ENCODE measurements at regions not wholly inside any gene's neighbourhood (a gene's known extent, or its start where the extent isn't known, plus 50 kb on each side); places are given as distances from the start of the nearest gene placed in this dataset.

DNA sequence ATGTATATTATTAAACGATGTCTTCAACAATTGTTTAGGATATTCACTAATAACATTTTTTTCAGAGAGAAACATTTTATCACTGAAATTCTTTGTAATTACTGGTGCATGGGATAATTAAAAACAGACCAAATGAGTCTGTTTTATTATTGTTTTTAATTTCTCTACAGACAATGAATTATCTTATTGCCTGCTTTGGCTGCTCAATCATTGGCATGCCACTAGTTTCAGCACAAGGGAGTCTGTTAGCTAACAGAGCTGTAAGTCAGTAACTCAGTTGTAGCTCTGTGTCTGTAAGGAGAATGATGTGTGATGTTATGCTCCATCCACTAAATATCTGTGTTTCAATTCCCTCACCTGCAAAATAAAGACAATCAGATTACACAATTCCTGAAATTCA, 443.9 kb downstream of the PRR16 start:
- Histone ChIP-seq H3K27me3 (no peaks in the 10 kb centered on the region), H3K9me3 (no peaks in the 10 kb centered on the region), H3K36me3 (no peaks in the 10 kb centered on the region), H3K4me1 (peaks cover 9% of the 10 kb centered on the region), H3K4me3 (ENCODE audit: low read depth, low read length) (no peak overlapping the region)
- DNase-seq, result no peak
- TF ChIP-seq, protein P1, sequence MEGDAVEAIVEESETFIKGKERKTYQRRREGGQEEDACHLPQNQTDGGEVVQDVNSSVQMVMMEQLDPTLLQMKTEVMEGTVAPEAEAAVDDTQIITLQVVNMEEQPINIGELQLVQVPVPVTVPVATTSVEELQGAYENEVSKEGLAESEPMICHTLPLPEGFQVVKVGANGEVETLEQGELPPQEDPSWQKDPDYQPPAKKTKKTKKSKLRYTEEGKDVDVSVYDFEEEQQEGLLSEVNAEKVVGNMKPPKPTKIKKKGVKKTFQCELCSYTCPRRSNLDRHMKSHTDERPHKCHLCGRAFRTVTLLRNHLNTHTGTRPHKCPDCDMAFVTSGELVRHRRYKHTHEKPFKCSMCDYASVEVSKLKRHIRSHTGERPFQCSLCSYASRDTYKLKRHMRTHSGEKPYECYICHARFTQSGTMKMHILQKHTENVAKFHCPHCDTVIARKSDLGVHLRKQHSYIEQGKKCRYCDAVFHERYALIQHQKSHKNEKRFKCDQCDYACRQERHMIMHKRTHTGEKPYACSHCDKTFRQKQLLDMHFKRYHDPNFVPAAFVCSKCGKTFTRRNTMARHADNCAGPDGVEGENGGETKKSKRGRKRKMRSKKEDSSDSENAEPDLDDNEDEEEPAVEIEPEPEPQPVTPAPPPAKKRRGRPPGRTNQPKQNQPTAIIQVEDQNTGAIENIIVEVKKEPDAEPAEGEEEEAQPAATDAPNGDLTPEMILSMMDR (IDR thresholded peaks at IDR 0.05; ENCODE audit: low read depth, low read length), result no peak

DNA sequence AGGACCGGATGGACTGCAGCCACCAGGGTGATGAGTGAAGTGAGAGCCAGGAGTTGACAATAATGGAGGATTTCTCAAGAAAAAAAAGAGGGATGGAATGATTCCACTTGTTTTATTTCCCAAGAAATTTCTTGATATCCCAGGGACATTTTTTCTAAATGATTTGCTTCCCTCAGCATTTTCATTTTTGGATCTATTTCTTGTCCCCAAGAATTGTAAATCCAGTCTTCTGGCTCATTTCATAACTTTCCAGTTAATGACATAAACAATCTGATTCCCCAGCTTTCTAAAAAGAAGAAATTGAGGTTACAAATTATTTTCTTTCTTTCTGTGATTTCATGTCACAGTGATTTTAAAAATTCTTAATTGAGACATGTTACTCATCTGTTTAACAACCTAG, 446.5 kb downstream of the PRR16 start:
- TF ChIP-seq, protein P1 (IDR thresholded peaks at IDR 0.05; ENCODE audit: low read depth, low read length), result no peak
- no peak for DNase-seq
- no peaks in the 10 kb centered on the region for H3K27me3 ChIP-seq

DNA sequence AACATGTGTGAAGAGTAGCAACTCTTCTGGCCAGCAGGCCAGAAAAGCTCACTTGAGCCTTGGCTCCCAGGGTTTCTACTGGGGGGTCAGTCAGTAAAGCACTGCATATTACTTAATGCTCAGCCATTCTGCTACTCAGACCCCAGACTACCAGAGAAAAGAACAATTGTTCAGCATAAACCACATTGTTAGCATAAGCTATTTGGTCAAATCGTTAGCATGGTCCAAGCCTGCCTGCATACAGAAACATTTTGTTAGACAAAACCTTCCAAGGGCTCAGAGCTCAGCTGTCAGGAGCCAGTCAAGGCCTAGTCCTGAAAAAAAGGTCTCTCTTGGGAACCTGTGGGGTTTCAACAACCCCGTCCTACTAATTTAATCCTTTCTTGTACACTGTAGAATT, 449.3 kb downstream of the PRR16 start:
- Histone ChIP-seq H3K4me1 (peaks cover 20% of the 10 kb centered on the region), H3K27me3 (no peaks in the 10 kb centered on the region), H3K36me3 (no peaks in the 10 kb centered on the region), H3K4me3 (ENCODE audit: low read depth, low read length) (no peak overlapping the region), H3K9me3 (no peaks in the 10 kb centered on the region)
- DNase-seq, result no peak
- TF ChIP-seq, protein P1 (IDR thresholded peaks at IDR 0.05; ENCODE audit: low read depth, low read length), result no peak

More for the DNA sequence above, 446.5 kb downstream of the PRR16 start:
- Histone ChIP-seq H3K9me3 (no peaks in the 10 kb centered on the region), H3K4me3 (ENCODE audit: low read depth, low read length) (no peak overlapping the region), H3K36me3 (no peaks in the 10 kb centered on the region), H3K4me1 (peaks cover 9% of the 10 kb centered on the region)

DNA sequence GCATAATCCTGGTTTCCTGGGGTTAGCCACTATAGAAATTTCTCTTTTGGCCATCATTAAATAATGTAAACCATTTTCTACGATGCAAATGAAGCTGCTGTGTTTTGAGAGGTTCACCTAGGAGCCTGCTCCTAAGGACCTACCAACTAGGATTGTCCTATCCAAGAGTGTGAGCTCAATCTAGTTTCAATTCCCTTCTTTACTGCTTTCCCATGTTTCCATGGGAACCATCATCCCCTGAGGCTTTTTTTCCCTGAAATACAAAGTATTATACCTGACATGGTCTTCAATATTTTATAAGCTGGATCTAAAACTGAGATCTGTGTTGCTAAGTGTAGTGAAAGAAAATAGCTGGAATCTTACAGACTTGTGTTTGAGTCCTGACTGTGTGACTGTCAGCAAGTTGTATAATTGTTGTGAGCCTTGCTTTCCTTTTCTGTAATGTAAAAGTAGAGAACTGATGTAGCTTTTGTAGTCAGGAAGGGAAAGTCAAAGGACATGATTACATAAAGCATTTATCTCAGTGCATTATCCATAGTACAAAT, 453.2 kb downstream of the PRR16 start:
- DNase-seq, result no peak
- Histone ChIP-seq H3K4me3 (ENCODE audit: low read depth, low read length) (no peak overlapping the region), H3K4me1 (peaks cover 16% of the 10 kb centered on the region), H3K36me3 (no peaks in the 10 kb centered on the region), H3K27me3 (no peaks in the 10 kb centered on the region), H3K9me3 (no peaks in the 10 kb centered on the region)
- TF ChIP-seq, protein P1 (IDR thresholded peaks at IDR 0.05; ENCODE audit: low read depth, low read length), result no peak

DNA sequence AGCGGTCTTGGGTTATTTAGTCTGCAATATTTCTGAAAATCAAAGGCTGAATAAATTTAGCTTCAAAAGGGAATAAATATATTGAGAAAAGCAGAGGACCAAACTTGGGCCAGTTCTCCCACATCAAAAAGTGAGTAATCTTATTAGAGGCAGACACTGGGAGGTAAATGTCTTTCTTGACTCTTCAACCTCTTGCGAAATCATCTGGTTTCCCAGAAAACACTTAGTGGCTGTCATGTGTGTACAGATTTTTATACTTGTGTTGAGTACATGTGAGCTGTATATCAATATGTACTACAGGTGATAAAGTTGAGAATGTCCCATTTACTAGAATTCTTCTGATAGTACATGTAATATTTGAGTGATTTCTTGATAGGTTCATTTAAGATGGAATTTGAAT, 454.9 kb downstream of the PRR16 start:
- no peaks in the 10 kb centered on the region for H3K36me3 ChIP-seq
- peaks cover 11% of the 10 kb centered on the region for H3K4me1 ChIP-seq
- TF ChIP-seq, protein P1 (IDR thresholded peaks at IDR 0.05; ENCODE audit: low read depth, low read length), result no peak
- no peak for DNase-seq
- H3K4me3 ChIP-seq (ENCODE audit: low read depth, low read length), result no peak overlapping the region
- no peaks in the 10 kb centered on the region for H3K9me3 ChIP-seq
- H3K27me3 ChIP-seq, result no peaks in the 10 kb centered on the region

DNA sequence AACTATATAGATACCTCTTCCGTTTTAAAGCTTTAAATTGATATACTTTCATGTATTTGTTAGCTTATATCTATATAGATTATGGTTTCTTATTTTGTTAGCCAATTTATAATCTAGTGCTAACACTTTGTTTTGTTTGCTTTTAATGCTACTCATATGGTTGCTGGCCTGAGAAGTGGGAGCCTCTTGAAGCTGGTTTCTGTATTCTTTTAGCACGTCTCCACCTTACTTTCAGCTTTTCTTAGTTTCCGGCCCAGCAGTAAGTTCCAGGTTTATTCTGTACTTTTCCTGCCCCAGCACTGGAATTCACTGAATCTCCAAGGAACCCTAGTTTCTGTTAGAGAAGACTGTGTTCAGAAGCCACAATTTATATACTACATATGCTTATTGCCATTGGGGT, 458.9 kb downstream of the PRR16 start:
- Histone ChIP-seq H3K36me3 (no peaks in the 10 kb centered on the region), H3K27me3 (no peaks in the 10 kb centered on the region), H3K9me3 (no peaks in the 10 kb centered on the region), H3K4me3 (ENCODE audit: low read depth, low read length) (no peak overlapping the region), H3K4me1 (peaks cover under 1% of the 10 kb centered on the region; the same call in 1 of the 2 replicates)
- TF ChIP-seq, protein P1 (IDR thresholded peaks at IDR 0.05; ENCODE audit: low read depth, low read length), result no peak
- DNase-seq, result no peak
